ENCODE measurements at regions not wholly inside any gene's neighbourhood (a gene's known extent, or its start where the extent isn't known, plus 50 kb on each side); places are given as distances from the start of the nearest gene placed in this dataset.

DNA sequence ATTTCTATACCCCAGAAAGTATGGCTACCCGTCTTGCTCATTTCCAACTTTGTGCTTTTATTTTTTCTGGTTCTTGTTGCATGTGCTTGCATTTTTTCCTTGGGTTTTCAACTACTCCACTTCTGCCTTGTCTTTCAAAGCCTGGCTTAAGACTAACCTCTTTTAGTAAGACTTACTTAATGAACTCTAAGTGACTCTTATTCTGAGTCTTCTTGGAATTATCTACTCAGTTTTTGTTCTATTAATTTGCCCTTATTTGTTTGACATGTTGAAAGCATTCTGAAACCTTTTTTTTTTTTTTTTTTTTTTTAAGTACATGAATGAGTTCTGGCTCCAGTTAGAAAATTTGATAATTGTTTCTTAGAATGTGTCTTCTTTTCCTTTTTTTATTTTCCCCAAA is 74.8 kb downstream of the SLIT2 start:
- TF ChIP-seq, protein P1, sequence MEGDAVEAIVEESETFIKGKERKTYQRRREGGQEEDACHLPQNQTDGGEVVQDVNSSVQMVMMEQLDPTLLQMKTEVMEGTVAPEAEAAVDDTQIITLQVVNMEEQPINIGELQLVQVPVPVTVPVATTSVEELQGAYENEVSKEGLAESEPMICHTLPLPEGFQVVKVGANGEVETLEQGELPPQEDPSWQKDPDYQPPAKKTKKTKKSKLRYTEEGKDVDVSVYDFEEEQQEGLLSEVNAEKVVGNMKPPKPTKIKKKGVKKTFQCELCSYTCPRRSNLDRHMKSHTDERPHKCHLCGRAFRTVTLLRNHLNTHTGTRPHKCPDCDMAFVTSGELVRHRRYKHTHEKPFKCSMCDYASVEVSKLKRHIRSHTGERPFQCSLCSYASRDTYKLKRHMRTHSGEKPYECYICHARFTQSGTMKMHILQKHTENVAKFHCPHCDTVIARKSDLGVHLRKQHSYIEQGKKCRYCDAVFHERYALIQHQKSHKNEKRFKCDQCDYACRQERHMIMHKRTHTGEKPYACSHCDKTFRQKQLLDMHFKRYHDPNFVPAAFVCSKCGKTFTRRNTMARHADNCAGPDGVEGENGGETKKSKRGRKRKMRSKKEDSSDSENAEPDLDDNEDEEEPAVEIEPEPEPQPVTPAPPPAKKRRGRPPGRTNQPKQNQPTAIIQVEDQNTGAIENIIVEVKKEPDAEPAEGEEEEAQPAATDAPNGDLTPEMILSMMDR (conservative IDR thresholded peaks at IDR 0.05; ENCODE audit: low read depth, low read length) = no peak
- TF ChIP-seq RAD21 (IDR thresholded peaks at IDR 0.05; ENCODE audit: low read length) (no peak), FOS (IDR thresholded peaks at IDR 0.05; ENCODE audit: low read depth, low read length) (no peak)
